ENCODE measurements at regions not wholly inside any gene's neighbourhood (a gene's known extent, or its start where the extent isn't known, plus 50 kb on each side); places are given as distances from the start of the nearest gene placed in this dataset.

- H3K27ac ChIP-seq (ENCODE audit: extremely low read depth, low read depth, low read length): no peak overlapping the region
- no peak for TF ChIP-seq GLI2 (tag by site-specific recombination; IDR thresholded peaks at IDR 0.05; ENCODE audit: borderline replicate concordance, low read depth)
- no peak overlapping the region for H3K4me3 ChIP-seq (ENCODE audit: low read depth, low read length)
- POLR2A ChIA-PET: no interaction called here
- H3K9me3 ChIP-seq (ENCODE audit: control insufficient read depth, insufficient read depth, low read depth, low read length): no peaks in the 10 kb centered on the region
- CTCF ChIA-PET: interaction anchor here (0.6 kb wide), 1 partner anchor 19 kb away, joined by 3 read pairs; no protein-coding TSS in a partner anchor
- no peaks in the 10 kb centered on the region for H3K36me3 ChIP-seq (ENCODE audit: control insufficient read depth in 2 of 2, insufficient read depth in 1 of 2, low read length in 2 of 2)
- no peaks in the 10 kb centered on the region for H3K4me1 ChIP-seq (ENCODE audit: control insufficient read depth, insufficient read depth, low read length)
Measured at GRCh38 chr16:10332241-10332640, 53.6 kb upstream of the ATF7IP2 start.

GRCh38 chr16:10332775-10333174 is 53.1 kb upstream of the ATF7IP2 start:
- ChIA-PET CTCF (interaction anchor here (0.6 to 0.7 kb wide), 2 partner anchors 18 to 92 kb away, joined by 3 read pairs; no protein-coding TSS in a partner anchor), POLR2A (no interaction called here)
- Histone ChIP-seq H3K9me3 (ENCODE audit: control insufficient read depth, insufficient read depth, low read depth, low read length) (no peaks in the 10 kb centered on the region), H3K4me1 (ENCODE audit: control insufficient read depth, insufficient read depth, low read length) (no peaks in the 10 kb centered on the region), H3K27ac (ENCODE audit: extremely low read depth, low read depth, low read length) (no peak overlapping the region), H3K36me3 (ENCODE audit: control insufficient read depth in 2 of 2, insufficient read depth in 1 of 2, low read length in 2 of 2) (no peaks in the 10 kb centered on the region), H3K4me3 (ENCODE audit: low read depth, low read length) (no peak overlapping the region)
- TF ChIP-seq SCRT2 (tag by site-specific recombination; IDR thresholded peaks at IDR 0.05): no peak
- TF ChIP-seq ZNF423 (tag by site-specific recombination; IDR thresholded peaks at IDR 0.05): no peak
- TF ChIP-seq PRDM10 (tag by site-specific recombination; IDR thresholded peaks at IDR 0.05): no peak
- no peak for TF ChIP-seq ZNF830 (tag by site-specific recombination; IDR thresholded peaks at IDR 0.05; ENCODE audit: low read depth)
- TF ChIP-seq ZNF510 (tag by site-specific recombination; IDR thresholded peaks at IDR 0.05; ENCODE audit: insufficient replicate concordance): no peak
- TF ChIP-seq GLI2 (tag by site-specific recombination; IDR thresholded peaks at IDR 0.05; ENCODE audit: borderline replicate concordance, low read depth): no peak
- TF ChIP-seq ZNF280D (tag by site-specific recombination; IDR thresholded peaks at IDR 0.05): no peak
- TF ChIP-seq ZNF792 (tag by site-specific recombination; IDR thresholded peaks at IDR 0.05): no peak
- TF ChIP-seq GFI1B (tag by site-specific recombination; IDR thresholded peaks at IDR 0.05): no peak
- no peak for TF ChIP-seq ZNF596 (tag by site-specific recombination; IDR thresholded peaks at IDR 0.05)
- no peak for TF ChIP-seq ZNF18 (tag by site-specific recombination; IDR thresholded peaks at IDR 0.05)
- no peak for TF ChIP-seq ZNF302 (tag by site-specific recombination; IDR thresholded peaks at IDR 0.05; ENCODE audit: low read depth)
- no peak for TF ChIP-seq ZNF530 (tag by site-specific recombination; IDR thresholded peaks at IDR 0.05; ENCODE audit: low read depth)
- no peak for TF ChIP-seq ZNF184 (tag by site-specific recombination; IDR thresholded peaks at IDR 0.05)
- TF ChIP-seq ZNF148 (tag by site-specific recombination; IDR thresholded peaks at IDR 0.05; ENCODE audit: borderline replicate concordance): no peak
- TF ChIP-seq ZNF341 (tag by site-specific recombination; IDR thresholded peaks at IDR 0.05; ENCODE audit: low read depth): no peak
- TF ChIP-seq BCL11B (tag by site-specific recombination; IDR thresholded peaks at IDR 0.05; ENCODE audit: low read depth): no peak
